DND-41 (cell line): ENCODE measurements at regions not wholly inside any gene's neighbourhood (a gene's known extent, or its start where the extent isn't known, plus 50 kb on each side); places are given as distances from the start of the nearest gene placed in this dataset.

ENCODE experiments used
- ATAC-seq: fragments of 200-7000 bp; cut with Tn5 transposase; 3 replicates; pipeline ENCODE4 v1.9.1; 2021; ENCODE audit warnings: low read depth; ENCODE audit not compliant: insufficient read depth
- DNase-seq: peaks from one replicate; pipeline ENCODE4 v3.0.0-alpha.2; 2020
- H2AFZ ChIP-seq: 2 replicates; pipeline ENCODE4 v1.6.0; 2012; ENCODE audit warnings: low read depth, low read length
- H3K27ac ChIP-seq: 2 replicates; pipeline ENCODE4 v1.5.1; 2012; ENCODE audit warnings: low read length, inconsistent platforms
- H3K27me3 ChIP-seq: fragments of 200-600 bp; sonication (generic); 2 replicates; pipeline ENCODE4 v1.6.0; 2012; ENCODE audit warnings: low read length, mild to moderate bottlenecking, inconsistent platforms; ENCODE audit not compliant: insufficient read depth, poor library complexity
- H3K36me3 ChIP-seq: 2 replicates; pipeline ENCODE4 v1.5.1; 2012; ENCODE audit warnings: low read length, inconsistent platforms; ENCODE audit not compliant: insufficient read depth
- H3K4me1 ChIP-seq: 2 replicates; pipeline ENCODE4 v1.5.1; 2012; ENCODE audit warnings: mild to moderate bottlenecking, low read length; ENCODE audit not compliant: insufficient read depth
- H3K4me2 ChIP-seq: 2 replicates; pipeline ENCODE4 v1.6.0; 2012; ENCODE audit warnings: mild to moderate bottlenecking, moderate library complexity, low read length, inconsistent platforms; ENCODE audit not compliant: insufficient read depth
- H3K4me3 ChIP-seq, 2 experiments: fragments of 200-600 bp in 1 of 2; shearing (Covaris generic) in 1 of 2; 2 replicates each; pipeline ENCODE4 v1.5.1; 2012 to 2016; ENCODE audit warnings: inconsistent platforms in 2 of 2, low read length in 2 of 2, mild to moderate bottlenecking in 2 of 2, low read depth in 1 of 2, moderate library complexity in 1 of 2
- H3K79me2 ChIP-seq: 2 replicates; pipeline ENCODE4 v1.6.0; 2012; ENCODE audit warnings: low read length, inconsistent platforms; ENCODE audit not compliant: insufficient read depth
- H3K9ac ChIP-seq: 2 replicates; pipeline ENCODE4 v1.6.0; 2012; ENCODE audit warnings: low read depth, mild to moderate bottlenecking, inconsistent platforms, low read length, moderate library complexity
- H3K9me3 ChIP-seq: 2 replicates; pipeline ENCODE4 v1.5.1; 2012; ENCODE audit warnings: low read length, moderate library complexity, mild to moderate bottlenecking, inconsistent platforms; ENCODE audit not compliant: insufficient read depth, severe bottlenecking
- H4K20me1 ChIP-seq: 2 replicates; pipeline ENCODE4 v1.6.0; 2012; ENCODE audit warnings: low read length; ENCODE audit not compliant: insufficient read depth
- CTCF ChIP-seq: IDR thresholded peaks from 2 replicates; pipeline ENCODE4 v1.5.1; 2012; ENCODE audit warnings: borderline replicate concordance, low read length, moderate library complexity, mild to moderate bottlenecking; ENCODE audit not compliant: poor library complexity, severe bottlenecking; ENCODE audit errors: extremely low read depth
- EZH2 ChIP-seq: IDR thresholded peaks from 3 replicates; pipeline ENCODE4 v1.6.1; 2012; ENCODE audit warnings: borderline replicate concordance, low read depth, mild to moderate bottlenecking, moderate library complexity, low read length, inconsistent platforms; ENCODE audit not compliant: severe bottlenecking

DNA sequence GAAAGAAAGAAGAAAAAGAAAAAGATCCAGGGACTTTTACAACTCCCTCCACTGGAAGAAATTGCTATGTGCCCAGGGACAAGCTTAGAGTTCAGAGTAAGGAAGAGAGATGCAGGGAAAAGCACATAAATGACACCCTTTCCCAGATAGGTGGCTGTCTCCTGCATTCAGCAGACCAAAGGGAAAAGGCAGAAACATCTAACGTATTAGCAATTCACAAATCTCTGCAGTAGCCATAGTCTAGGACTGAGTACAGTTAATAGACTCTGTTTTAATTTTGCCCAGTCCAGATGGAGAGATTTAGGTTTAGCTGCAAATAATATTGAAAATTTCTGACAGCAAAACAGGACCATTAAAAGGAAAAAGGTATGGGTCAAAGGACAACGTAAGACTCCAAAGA is 71.3 kb upstream of the TNFRSF21 start:
- no peaks in the 10 kb centered on the region for H3K4me1 ChIP-seq
- DNase-seq, result no peak
- TF ChIP-seq CTCF, result no peak
- no peak for TF ChIP-seq EZH2
- no peaks in the 10 kb centered on the region for H3K79me2 ChIP-seq
- no peak for ATAC-seq
- no peak overlapping the region for H3K9ac ChIP-seq
- H3K27me3 ChIP-seq, result no peaks in the 10 kb centered on the region
- no peak overlapping the region for H3K27ac ChIP-seq
- H2AFZ ChIP-seq, result no peak overlapping the region
- H3K4me2 ChIP-seq, result no peak overlapping the region
- H4K20me1 ChIP-seq, result no peaks in the 10 kb centered on the region
- H3K36me3 ChIP-seq, result no peaks in the 10 kb centered on the region
- no peaks in the 10 kb centered on the region for H3K9me3 ChIP-seq
- no peak overlapping the region for H3K4me3 ChIP-seq

DNA sequence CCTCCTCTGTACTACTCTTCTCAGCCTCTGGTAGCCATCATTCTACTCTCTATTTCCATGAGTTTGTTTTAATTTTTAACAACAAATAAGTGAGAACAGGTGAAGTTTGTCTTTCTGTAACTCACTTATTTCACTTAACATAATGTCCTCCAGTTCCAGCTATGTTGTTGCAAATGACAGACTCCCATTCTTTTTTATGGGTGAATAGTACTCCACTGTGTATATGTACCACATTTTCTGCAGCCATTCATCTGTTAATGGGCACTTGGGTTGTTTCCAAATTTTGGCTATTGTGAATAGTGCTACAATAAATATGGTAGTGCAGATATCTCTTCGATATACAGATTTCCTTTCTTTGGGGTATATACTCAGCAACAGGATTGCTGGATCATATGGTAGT is 73.7 kb upstream of the TNFRSF21 start:
- H3K4me2 ChIP-seq, result no peak overlapping the region
- no peak overlapping the region for H3K4me3 ChIP-seq
- H4K20me1 ChIP-seq, result no peaks in the 10 kb centered on the region
- H3K4me1 ChIP-seq, result no peaks in the 10 kb centered on the region
- no peaks in the 10 kb centered on the region for H3K27me3 ChIP-seq
- no peak overlapping the region for H2AFZ ChIP-seq
- TF ChIP-seq EZH2 (no peak), CTCF (no peak)
- H3K36me3 ChIP-seq, result no peaks in the 10 kb centered on the region
- DNase-seq, result no peak
- no peak overlapping the region for H3K27ac ChIP-seq
- H3K9ac ChIP-seq, result no peak overlapping the region
- no peak for ATAC-seq
- H3K9me3 ChIP-seq, result no peaks in the 10 kb centered on the region
- H3K79me2 ChIP-seq, result no peaks in the 10 kb centered on the region

DNA sequence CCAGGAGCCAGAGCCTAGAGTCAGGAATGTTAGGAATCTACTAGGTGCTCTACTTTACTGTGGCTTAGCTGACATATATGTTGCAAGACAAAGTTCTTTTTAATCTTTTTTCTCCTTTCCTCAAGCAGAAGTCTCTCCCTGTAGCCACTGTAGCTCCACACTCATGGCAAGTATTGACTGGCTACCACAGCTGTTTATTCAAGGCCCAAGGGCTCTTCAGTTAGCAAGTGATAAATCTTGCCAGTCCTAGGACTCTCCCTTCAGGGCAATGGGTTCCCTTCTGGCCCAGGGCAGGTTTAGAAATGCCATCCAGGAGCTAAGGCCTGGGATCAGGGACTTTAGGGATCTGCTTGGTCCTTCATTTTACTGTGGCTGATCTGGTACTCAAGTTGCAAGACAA is 82.0 kb upstream of the TNFRSF21 start:
- no peak overlapping the region for H3K27ac ChIP-seq
- DNase-seq, result no peak
- H2AFZ ChIP-seq, result no peak overlapping the region
- H3K36me3 ChIP-seq, result no peaks in the 10 kb centered on the region
- H3K4me1 ChIP-seq, result no peaks in the 10 kb centered on the region
- H3K4me2 ChIP-seq, result no peak overlapping the region
- no peak for ATAC-seq
- TF ChIP-seq EZH2 (no peak), CTCF (no peak)
- H3K4me3 ChIP-seq, result no peak overlapping the region
- H3K79me2 ChIP-seq, result no peaks in the 10 kb centered on the region
- no peaks in the 10 kb centered on the region for H3K9me3 ChIP-seq
- no peaks in the 10 kb centered on the region for H4K20me1 ChIP-seq
- H3K9ac ChIP-seq, result no peak overlapping the region
- no peaks in the 10 kb centered on the region for H3K27me3 ChIP-seq

- H2AFZ ChIP-seq, result no peak overlapping the region
- H3K79me2 ChIP-seq, result no peaks in the 10 kb centered on the region
- H3K4me1 ChIP-seq, result no peaks in the 10 kb centered on the region
- no peak for DNase-seq
- TF ChIP-seq CTCF (no peak), EZH2 (no peak)
- no peaks in the 10 kb centered on the region for H4K20me1 ChIP-seq
- H3K27ac ChIP-seq, result no peak overlapping the region
- H3K9me3 ChIP-seq, result no peaks in the 10 kb centered on the region
- H3K27me3 ChIP-seq, result no peaks in the 10 kb centered on the region
- no peak for ATAC-seq
- H3K4me2 ChIP-seq, result no peak overlapping the region
- H3K36me3 ChIP-seq, result no peaks in the 10 kb centered on the region
- H3K9ac ChIP-seq, result no peak overlapping the region
- no peak overlapping the region for H3K4me3 ChIP-seq
These were observed 82.5 kb upstream of the TNFRSF21 start for GRCh38 chr6:47392251-47392650.
